GM12878 (cell line): ENCODE measurements at regions not wholly inside any gene's neighbourhood (a gene's known extent, or its start where the extent isn't known, plus 50 kb on each side); places are given as distances from the start of the nearest gene placed in this dataset.

Experiments used
- ATAC-seq: fragments of 200-7000 bp; cut with Tn5 transposase; 3 replicates; pipeline ENCODE4 v1.9.1; 2020; ENCODE audit warnings: mild to moderate bottlenecking, moderate library complexity
- BruUV-seq: library from RNA; stranded (reverse); fragments of 400-500 nt; replicated peaks from 2 replicates; lab custom pipeline; 2021; lab: Mats Ljungman, UMichigan
- CTCF ChIA-PET: fragments of 300-600 bp; sonication (Branson Sonifier 250); formaldehyde crosslinking; extraction: SDS; loops from one replicate; lab custom pipeline; 2021; ENCODE audit warnings: inconsistent platforms; lab: Yijun Ruan, JAX
- POLR2A ChIA-PET: fragments of 350-600 bp; formaldehyde crosslinking; extraction: SDS; loops from one replicate; lab custom pipeline; 2021; ENCODE audit warnings: inconsistent platforms; lab: Charles Lee
- RAD21 ChIA-PET: fragments of 300-600 bp; sonication (Branson Sonifier 250); formaldehyde crosslinking; loops from one replicate; lab custom pipeline; 2023; ENCODE audit warnings: antibody characterized with exemption; ENCODE audit not compliant: unreplicated experiment; lab: Charles Lee
- SMC1A ChIA-PET: fragments of 300-600 bp; sonication (Branson Sonifier 250); formaldehyde crosslinking; loops from one replicate; lab custom pipeline; 2023; ENCODE audit not compliant: unreplicated experiment, uncharacterized antibody; lab: Charles Lee
- DNase-seq: peaks from one replicate; pipeline ENCODE4 v3.0.0-alpha.2; 2011; ENCODE audit warnings: low read depth, low spot score
- FAIRE-seq: peaks from 3 replicates; lab custom pipeline; 2011; peaks lifted over from hg19 to GRCh38; lab: Jason Lieb, UNC
- H2AFZ ChIP-seq: 2 replicates; pipeline ENCODE4 v1.6.0; 2011; ENCODE audit warnings: low read depth, low read length, control low read depth; ENCODE audit not compliant: control insufficient read depth
- H3K27ac ChIP-seq: 2 replicates; pipeline ENCODE4 v1.5.1; 2011; ENCODE audit warnings: control low read depth; ENCODE audit not compliant: control insufficient read depth, insufficient read depth
- H3K27me3 ChIP-seq, 2 experiments: replicated peaks in 1 of 2; 2 replicates each; pipeline versions ENCODE4 v1.6.0 to v1.6.1; 2011; ENCODE audit warnings: low read length in 1 of 2; ENCODE audit not compliant: control insufficient read depth in 2 of 2, insufficient read depth in 2 of 2
- H3K36me3 ChIP-seq, 2 experiments: 2 replicates each; pipeline ENCODE4 v1.5.1; 2011; ENCODE audit warnings: low read length in 1 of 2; ENCODE audit not compliant: control insufficient read depth in 2 of 2, insufficient read depth in 2 of 2
- H3K4me1 ChIP-seq: 2 replicates; pipeline ENCODE4 v1.6.1; 2011; ENCODE audit warnings: mild to moderate bottlenecking, low read length, moderate library complexity, mixed read lengths; ENCODE audit not compliant: control insufficient read depth, insufficient read depth
- H3K4me2 ChIP-seq: 2 replicates; pipeline ENCODE4 v1.6.0; 2011; ENCODE audit warnings: control low read depth; ENCODE audit not compliant: control insufficient read depth, insufficient read depth
- H3K4me3 ChIP-seq: fragments of 200-600 bp; sonication (generic); 2 replicates; pipeline ENCODE4 v1.5.1; 2016
- H3K79me2 ChIP-seq: 2 replicates; pipeline ENCODE4 v1.6.0; 2011; ENCODE audit warnings: low read length; ENCODE audit not compliant: control insufficient read depth, insufficient read depth
- H3K9ac ChIP-seq: 2 replicates; pipeline ENCODE4 v1.8.0; 2011; ENCODE audit warnings: low read length, control low read depth, mixed read lengths; ENCODE audit not compliant: control insufficient read depth, insufficient read depth
- H3K9me3 ChIP-seq: replicated peaks from 3 replicates; pipeline ENCODE4 v1.5.1; 2011; ENCODE audit warnings: mild to moderate bottlenecking, low read length; ENCODE audit not compliant: control insufficient read depth, insufficient read depth
- H4K20me1 ChIP-seq: 2 replicates; pipeline ENCODE4 v1.6.0; 2011; ENCODE audit not compliant: control insufficient read depth, insufficient read depth
- ATF2 ChIP-seq: IDR thresholded peaks from 2 replicates; pipeline ENCODE4 v1.6.1; 2012; ENCODE audit warnings: low read length, inconsistent platforms
- EED ChIP-seq: sonication (generic); IDR thresholded peaks from 2 replicates; pipeline ENCODE4 v1.6.1; 2016; ENCODE audit warnings: antibody characterized with exemption, low read depth
- NFXL1 ChIP-seq: fragments of 450-650 bp; IDR thresholded peaks from 2 replicates; pipeline ENCODE4 v1.6.1; 2017; ENCODE audit warnings: antibody characterized with exemption, mild to moderate bottlenecking, borderline replicate concordance
- WGBS: methylation state at CpG from one replicate; pipeline ENCODE4 v1.1.6; 2016; ENCODE audit warnings: low lambda C conversion rate; ENCODE audit not compliant: insufficient replicate concordance, insufficient coverage; ENCODE audit errors: missing lambda C conversion rate; 5-methylcytosine and 5-hydroxymethylcytosine counted together
- in situ Hi-C: fragments of 300-500 bp; cut with MboI; formaldehyde crosslinking; loops from 9 replicates; pipeline ENCODE4 v1.14.3; 2018; ENCODE audit warnings: mixed read lengths
- intact Hi-C: fragments of 100-400 bp; cut with micrococcal nuclease; formaldehyde crosslinking; loops from one replicate; pipeline ENCODE4 v1.14.2; 2022; ENCODE audit not compliant: unreplicated experiment

- H3K4me1 ChIP-seq, result no peaks in the 10 kb centered on the region
- ATAC-seq (no peak), DNase-seq (no peak), FAIRE-seq (no peak)
- H3K27me3 ChIP-seq, result no peaks in the 10 kb centered on the region
- H4K20me1 ChIP-seq, result no peaks in the 10 kb centered on the region
- no peak overlapping the region for H3K9ac ChIP-seq
- H3K79me2 ChIP-seq, result no peaks in the 10 kb centered on the region
- H3K36me3 ChIP-seq, result no peaks in the 10 kb centered on the region
- no peaks in the 10 kb centered on the region for H3K9me3 ChIP-seq
- no peak overlapping the region for H2AFZ ChIP-seq
- H3K4me2 ChIP-seq, result no peak overlapping the region
- no TSS peak for BruUV-seq
- TF ChIP-seq EED (no peak), ATF2 (no peak)
- RAD21 ChIA-PET, result no interaction called here
- SMC1A ChIA-PET, result no interaction called here
- H3K27ac ChIP-seq, result no peak overlapping the region
- intact Hi-C loops (no loop called here), in situ Hi-C loops (no loop called here)
- H3K4me3 ChIP-seq, result no peak overlapping the region
- CTCF ChIA-PET, result no interaction called here
- POLR2A ChIA-PET, result no interaction called here
These were observed 1422.1 kb upstream of the FLRT2 start for GRCh38 chr14:84107835-84108343.

DNA sequence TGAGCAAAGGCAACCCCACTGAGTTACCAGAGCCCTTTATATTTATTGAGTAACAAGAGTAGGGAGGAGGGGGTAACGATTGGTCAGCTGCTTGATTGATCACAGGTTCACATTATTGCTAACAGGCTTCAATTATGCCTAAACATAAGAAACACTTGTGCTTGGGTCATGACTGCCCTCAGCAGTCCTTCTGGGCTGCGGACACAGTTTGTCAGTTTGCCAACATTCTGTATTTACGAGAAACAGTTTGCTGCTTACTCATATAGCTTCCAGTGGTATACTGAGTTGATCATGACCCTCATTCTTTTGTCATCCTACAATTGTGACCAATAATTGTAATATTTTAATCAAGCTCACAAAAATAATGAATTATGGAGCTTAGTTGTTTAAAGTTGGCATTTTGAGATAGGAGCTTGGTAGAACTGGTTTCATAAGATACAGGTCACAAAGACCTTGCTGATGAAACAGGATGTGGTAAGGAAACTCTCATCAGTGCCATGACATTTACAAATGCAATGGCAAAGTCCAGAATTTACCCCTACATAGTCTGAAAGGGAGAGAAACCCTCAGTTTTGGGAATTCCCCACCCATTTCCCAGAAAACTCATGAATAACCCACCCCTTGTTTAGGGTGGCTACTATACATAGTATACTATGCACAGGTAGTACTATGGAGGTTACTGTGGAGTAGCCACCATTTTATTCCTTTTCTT, 1421.0 kb upstream of the FLRT2 start:
- Histone ChIP-seq H3K27ac (no peak overlapping the region), H3K36me3 (no peaks in the 10 kb centered on the region), H3K79me2 (no peaks in the 10 kb centered on the region), H2AFZ (no peak overlapping the region), H3K9me3 (no peaks in the 10 kb centered on the region), H3K9ac (no peak overlapping the region), H3K27me3 (no peaks in the 10 kb centered on the region), H3K4me3 (no peak overlapping the region), H3K4me2 (no peak overlapping the region), H4K20me1 (no peaks in the 10 kb centered on the region), H3K4me1 (no peaks in the 10 kb centered on the region)
- RAD21 ChIA-PET, result no interaction called here
- CTCF ChIA-PET, result no interaction called here
- BruUV-seq, result no TSS peak
- WGBS, result 18% methylated on average over 3 of the region's 3 CpGs
- in situ Hi-C loops (no loop called here), intact Hi-C loops (no loop called here)
- no peak for ATAC-seq
- TF ChIP-seq NFXL1, result no peak
- SMC1A ChIA-PET, result interaction anchor here (1.1 kb wide), 1 partner anchor 12 kb away, joined by 3 read pairs; no protein-coding TSS in a partner anchor
- POLR2A ChIA-PET, result interaction anchor here (0.6 kb wide), 1 partner anchor 11 kb away, joined by 5 read pairs; no protein-coding TSS in a partner anchor
- FAIRE-seq, result no peak
- DNase-seq, result no peak
